DMS53 treated with DMSO at 0.1 percent for 48 hours (cell line): ENCODE measurements at regions not wholly inside any gene's neighbourhood (a gene's known extent, or its start where the extent isn't known, plus 50 kb on each side); places are given as distances from the start of the nearest gene placed in this dataset.
A peak's percentile ranks its signal among the peaks of the same experiment; 100 is the strongest.

Experiments used
- DNase-seq: peaks from one replicate; lab custom pipeline; 2025; ENCODE audit not compliant: unreplicated experiment; lab: John Stamatoyannopoulos, UW

GRCh38 chr13:23980160-23980551 is 82.9 kb upstream of the C1QTNF9B start:
- DNase-seq = no peak

GRCh38 chr13:23983671-23984070 is 86.4 kb upstream of the C1QTNF9B start:
- DNase-seq = no peak

GRCh38 chr13:23984546-23984945 is 87.2 kb upstream of the C1QTNF9B start:
- no peak for DNase-seq

GRCh38 chr13:23985060-23985459 is 87.8 kb upstream of the C1QTNF9B start:
- DNase-seq = no peak

- no peak for DNase-seq
These were observed 88.5 kb upstream of the C1QTNF9B start for GRCh38 chr13:23985839-23986238.

GRCh38 chr13:23986619-23987018 is 89.3 kb upstream of the C1QTNF9B start:
- DNase-seq = no peak

GRCh38 chr13:23987331-23987894 is 90.1 kb upstream of the C1QTNF9B start:
- DNase-seq = no peak

- DNase-seq = no peak
These were observed 91.3 kb upstream of the C1QTNF9B start for GRCh38 chr13:23988546-23989122.

- DNase-seq = no peak
These were observed 93.2 kb upstream of the C1QTNF9B start for GRCh38 chr13:23990455-23990854.

- DNase-seq = no peak
These were observed 93.8 kb upstream of the C1QTNF9B start for GRCh38 chr13:23991119-23991518.

GRCh38 chr13:23992781-23993679 is 95.7 kb upstream of the C1QTNF9B start:
- DNase-seq = no peak

GRCh38 chr13:23993680-23993985 is 96.3 kb upstream of the C1QTNF9B start:
- no peak for DNase-seq

- no peak for DNase-seq
These were observed 98.2 kb upstream of the C1QTNF9B start for GRCh38 chr13:23995283-23996073.

- no peak for DNase-seq
These were observed 99.2 kb upstream of the C1QTNF9B start for GRCh38 chr13:23996456-23996855.

- DNase-seq = no peak
These were observed 102.1 kb upstream of the C1QTNF9B start for GRCh38 chr13:23999424-23999823.

- DNase-seq = no peak
These were observed 105.0 kb upstream of the C1QTNF9B start for GRCh38 chr13:24002206-24002815.

GRCh38 chr13:24004142-24004899 is 107.0 kb upstream of the C1QTNF9B start:
- no peak for DNase-seq

GRCh38 chr13:24004971-24005370 is 107.7 kb upstream of the C1QTNF9B start:
- DNase-seq = no peak

- DNase-seq = peak; percentile 33
These were observed 108.5 kb upstream of the C1QTNF9B start for GRCh38 chr13:24005755-24006281.
